MM.1S (cell line): ENCODE measurements at regions not wholly inside any gene's neighbourhood (a gene's known extent, or its start where the extent isn't known, plus 50 kb on each side); places are given as distances from the start of the nearest gene placed in this dataset.

Source experiments
- EZH2 ChIP-seq: fragments of 300-600 bp; sonication (generic); optimal IDR thresholded peaks from 2 replicates; pipeline ENCODE3; 2017; ENCODE audit warnings: low read depth, mild to moderate bottlenecking, antibody characterized with exemption, low read length, mixed read lengths
- EZH2phosphoT487 ChIP-seq: fragments of 300-600 bp; sonication (generic); IDR thresholded peaks from 2 replicates; pipeline ENCODE4 v1.6.1; 2018; ENCODE audit warnings: antibody characterized with exemption, low read length

DNA sequence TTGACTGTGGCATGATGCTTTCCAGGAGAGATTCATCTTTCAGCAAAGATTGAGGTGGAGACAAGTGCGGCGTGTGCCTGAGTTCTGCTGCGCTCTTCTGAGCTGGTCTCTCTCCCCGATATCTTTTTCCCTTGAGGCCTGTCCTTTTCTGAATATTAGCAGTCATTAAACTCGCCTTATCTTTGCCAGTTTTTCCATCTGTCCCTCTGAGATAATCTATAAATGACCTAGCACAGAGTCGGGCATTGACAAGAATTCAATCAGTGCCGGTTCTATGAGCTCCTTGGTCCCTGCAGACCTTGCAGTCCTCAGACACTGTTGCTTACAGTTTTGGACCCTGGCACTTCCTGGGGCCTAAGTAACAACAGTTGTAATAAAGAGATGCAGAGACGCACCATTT lies 89.7 kb upstream of the IKZF1 start:
- no peak for TF ChIP-seq EZH2
- no peak for TF ChIP-seq EZH2phosphoT487
